Activated CD4-positive, alpha-beta T cell treated with anti-CD3 and anti-CD28 coated beads, Interleukin-2, amount 10 ng/mL, durations not matched to agents 24 days and 14 days (primary cell): ENCODE measurements at regions not wholly inside any gene's neighbourhood (a gene's known extent, or its start where the extent isn't known, plus 50 kb on each side); places are given as distances from the start of the nearest gene placed in this dataset.
A peak's percentile ranks its signal among the peaks of the same experiment; 100 is the strongest.

Source experiments
- DNase-seq: peaks from one replicate; pipeline ENCODE4 v3.0.0; 2022
- H3K27ac Mint-ChIP-seq: one replicate; pipeline ENCODE4 v1.8.0; 2022; ENCODE audit warnings: mild to moderate bottlenecking, mixed read lengths
- H3K27me3 Mint-ChIP-seq: one replicate; pipeline ENCODE4 v1.8.0; 2022; ENCODE audit warnings: mixed read lengths
- H3K36me3 Mint-ChIP-seq: one replicate; pipeline ENCODE4 v1.8.0; 2022; ENCODE audit warnings: low read depth, mild to moderate bottlenecking, mixed read lengths
- H3K4me1 Mint-ChIP-seq: one replicate; pipeline ENCODE4 v1.8.0; 2021; ENCODE audit warnings: mixed read lengths
- H3K4me3 Mint-ChIP-seq: one replicate; pipeline ENCODE4 v1.8.0; 2022; ENCODE audit warnings: mild to moderate bottlenecking, moderate library complexity, mixed read lengths
- H3K9me3 Mint-ChIP-seq: one replicate; pipeline ENCODE4 v1.8.0; 2021; ENCODE audit warnings: mixed read lengths
- intact Hi-C: fragments of 100-400 bp; cut with micrococcal nuclease; formaldehyde crosslinking; loops from one replicate; pipeline ENCODE4 v1.15.1; 2023

- no peak overlapping the region for H3K27ac Mint-ChIP-seq
These were observed 429.7 kb downstream of the RAP2B start for GRCh38 chr3:153591561-153592245.

GRCh38 chr3:153595186-153595815 is 433.3 kb downstream of the RAP2B start:
- no peak overlapping the region for H3K4me3 Mint-ChIP-seq
- H3K27ac Mint-ChIP-seq = no peak overlapping the region
- peaks cover 5% of the 10 kb centered on the region for H3K4me1 Mint-ChIP-seq
- H3K27me3 Mint-ChIP-seq = no peaks in the 10 kb centered on the region
- DNase-seq = no peak
- intact Hi-C loops = loop anchor here (2.0 to 5.0 kb wide), 2 partner anchors 552 to 568 kb away; no protein-coding TSS in a partner anchor
- no peaks in the 10 kb centered on the region for H3K36me3 Mint-ChIP-seq
- H3K9me3 Mint-ChIP-seq = no peaks in the 10 kb centered on the region

More at GRCh38 chr3:153591561-153592245, 429.7 kb downstream of the RAP2B start:
- no peak for DNase-seq
- H3K4me3 Mint-ChIP-seq = no peak overlapping the region
- intact Hi-C loops = no loop called here
- H3K4me1 Mint-ChIP-seq = peaks cover 5% of the 10 kb centered on the region
- no peaks in the 10 kb centered on the region for H3K9me3 Mint-ChIP-seq
- no peaks in the 10 kb centered on the region for H3K27me3 Mint-ChIP-seq
- H3K36me3 Mint-ChIP-seq = no peaks in the 10 kb centered on the region

DNA sequence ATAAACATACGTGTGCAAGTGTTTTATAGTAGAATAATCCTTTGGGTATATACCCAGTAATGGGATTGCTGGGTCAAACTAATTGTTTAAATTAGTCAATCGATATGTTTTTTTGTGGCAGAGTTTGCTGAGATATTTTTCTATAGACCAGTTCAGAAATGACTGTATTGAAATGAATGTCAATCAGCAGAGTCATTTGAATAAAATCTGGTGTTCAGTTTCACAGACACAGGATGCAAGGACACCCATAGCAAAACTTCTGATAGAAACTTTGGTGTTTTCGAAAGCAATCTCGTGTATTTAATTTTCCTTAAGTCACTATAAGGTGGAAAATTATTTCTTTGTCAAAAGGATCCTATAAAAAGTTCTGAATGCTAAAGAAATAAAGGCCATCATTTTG is 434.4 kb downstream of the RAP2B start:
- Mint-ChIP-seq H3K27me3 (no peaks in the 10 kb centered on the region), H3K27ac (no peak overlapping the region), H3K9me3 (no peaks in the 10 kb centered on the region), H3K36me3 (no peaks in the 10 kb centered on the region), H3K4me3 (no peak overlapping the region), H3K4me1 (peaks cover 5% of the 10 kb centered on the region)
- intact Hi-C loops = loop anchor here (5.0 kb wide), 1 partner anchor 569 kb away; no protein-coding TSS in a partner anchor
- no peak for DNase-seq

- Mint-ChIP-seq H3K27me3 (no peaks in the 10 kb centered on the region), H3K36me3 (no peaks in the 10 kb centered on the region), H3K4me1 (peaks cover 5% of the 10 kb centered on the region), H3K4me3 (no peak overlapping the region), H3K9me3 (peaks cover 10% of the 10 kb centered on the region), H3K27ac (no peak overlapping the region)
- DNase-seq = no peak
- intact Hi-C loops = loop anchor here (5.0 kb wide), 1 partner anchor 572 kb away; no protein-coding TSS in a partner anchor
These were observed 437.7 kb downstream of the RAP2B start for GRCh38 chr3:153599685-153600084.

DNA sequence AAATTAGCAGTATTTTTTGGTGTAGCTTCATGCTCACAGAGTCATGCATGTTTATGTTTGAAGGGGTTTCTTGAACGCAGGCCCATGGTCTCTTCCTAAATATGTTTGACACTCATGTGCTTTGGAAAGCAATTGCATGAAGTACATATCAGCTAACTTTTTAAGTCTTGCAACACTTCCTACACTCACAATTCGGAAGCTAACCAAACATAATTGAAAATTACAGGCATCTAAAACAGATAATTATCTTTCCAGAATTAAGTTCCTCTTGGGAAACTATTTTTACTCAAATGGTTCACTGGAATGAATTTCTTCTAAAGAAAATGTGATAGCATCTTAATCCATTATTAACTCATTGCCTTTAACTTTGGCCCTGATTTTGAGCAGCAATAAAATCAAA is 438.9 kb downstream of the RAP2B start:
- Mint-ChIP-seq H3K36me3 (no peaks in the 10 kb centered on the region), H3K27me3 (no peaks in the 10 kb centered on the region), H3K4me3 (no peak overlapping the region), H3K4me1 (peaks cover 3% of the 10 kb centered on the region), H3K27ac (no peak overlapping the region), H3K9me3 (peaks cover 10% of the 10 kb centered on the region)
- intact Hi-C loops = no loop called here
- no peak for DNase-seq

GRCh38 chr3:153601374-153601853 is 439.4 kb downstream of the RAP2B start:
- H3K27me3 Mint-ChIP-seq = no peaks in the 10 kb centered on the region
- no peak for DNase-seq
- no peaks in the 10 kb centered on the region for H3K36me3 Mint-ChIP-seq
- no peak overlapping the region for H3K27ac Mint-ChIP-seq
- H3K4me1 Mint-ChIP-seq = no peaks in the 10 kb centered on the region
- peaks cover 10% of the 10 kb centered on the region for H3K9me3 Mint-ChIP-seq
- H3K4me3 Mint-ChIP-seq = no peak overlapping the region
- intact Hi-C loops = no loop called here

GRCh38 chr3:153602801-153603200 is 440.8 kb downstream of the RAP2B start:
- no peak overlapping the region for H3K4me3 Mint-ChIP-seq
- H3K27ac Mint-ChIP-seq = no peak overlapping the region

DNA sequence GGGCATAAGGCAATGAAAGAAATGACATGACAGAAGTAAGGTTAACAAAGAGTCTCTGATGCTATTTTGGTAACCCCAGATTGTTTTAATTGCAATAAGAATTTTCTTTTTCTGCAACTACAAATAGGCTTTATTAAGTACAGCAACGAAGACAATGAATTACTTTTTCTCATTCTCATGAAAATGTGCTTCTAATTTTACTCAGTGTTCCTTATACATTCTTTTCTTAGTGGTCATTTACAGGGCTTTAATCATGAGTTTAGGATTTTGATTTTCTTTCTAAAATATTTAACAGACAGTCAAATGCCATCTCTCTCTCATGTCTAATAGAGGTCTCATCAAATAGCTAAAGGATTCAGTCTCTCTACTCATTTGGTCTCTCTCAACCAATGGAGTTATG is 452.1 kb downstream of the RAP2B start:
- H3K36me3 Mint-ChIP-seq = no peaks in the 10 kb centered on the region
- H3K27me3 Mint-ChIP-seq = no peaks in the 10 kb centered on the region
- no peak overlapping the region for H3K4me3 Mint-ChIP-seq
- intact Hi-C loops = no loop called here
- no peak overlapping the region for H3K27ac Mint-ChIP-seq
- no peaks in the 10 kb centered on the region for H3K9me3 Mint-ChIP-seq
- no peak for DNase-seq
- H3K4me1 Mint-ChIP-seq = no peaks in the 10 kb centered on the region

More at GRCh38 chr3:153602801-153603200, 440.8 kb downstream of the RAP2B start:
- Mint-ChIP-seq H3K36me3 (no peaks in the 10 kb centered on the region), H3K9me3 (peaks cover 10% of the 10 kb centered on the region), H3K27me3 (no peaks in the 10 kb centered on the region), H3K4me1 (no peaks in the 10 kb centered on the region)
- no peak for DNase-seq
- intact Hi-C loops = no loop called here

- H3K9me3 Mint-ChIP-seq = no peaks in the 10 kb centered on the region
These were observed 452.5 kb downstream of the RAP2B start for GRCh38 chr3:153614563-153614962.

GRCh38 chr3:153615863-153616262 is 453.8 kb downstream of the RAP2B start:
- DNase-seq = peak; percentile 26
- no peak overlapping the region for H3K4me3 Mint-ChIP-seq
- peaks cover 1% of the 10 kb centered on the region for H3K9me3 Mint-ChIP-seq
- intact Hi-C loops = no loop called here
- peaks cover 2% of the 10 kb centered on the region for H3K4me1 Mint-ChIP-seq
- H3K27me3 Mint-ChIP-seq = no peaks in the 10 kb centered on the region
- H3K36me3 Mint-ChIP-seq = peaks cover 2% of the 10 kb centered on the region
- H3K27ac Mint-ChIP-seq = no peak overlapping the region

More at GRCh38 chr3:153614563-153614962, 452.5 kb downstream of the RAP2B start:
- H3K4me3 Mint-ChIP-seq = no peak overlapping the region
- H3K36me3 Mint-ChIP-seq = no peaks in the 10 kb centered on the region
- H3K27me3 Mint-ChIP-seq = no peaks in the 10 kb centered on the region
- DNase-seq = no peak
- no peaks in the 10 kb centered on the region for H3K4me1 Mint-ChIP-seq
- H3K27ac Mint-ChIP-seq = no peak overlapping the region
- intact Hi-C loops = no loop called here

GRCh38 chr3:153617463-153617862 is 455.4 kb downstream of the RAP2B start:
- Mint-ChIP-seq H3K9me3 (peaks cover 7% of the 10 kb centered on the region), H3K36me3 (peaks cover 10% of the 10 kb centered on the region), H3K27ac (no peak overlapping the region), H3K4me3 (no peak overlapping the region), H3K4me1 (peaks cover 16% of the 10 kb centered on the region), H3K27me3 (no peaks in the 10 kb centered on the region)
- no peak for DNase-seq
- intact Hi-C loops = no loop called here

- intact Hi-C loops = no loop called here
- peaks cover 13% of the 10 kb centered on the region for H3K36me3 Mint-ChIP-seq
- H3K4me1 Mint-ChIP-seq = peaks cover 21% of the 10 kb centered on the region
- DNase-seq = no peak
- H3K27me3 Mint-ChIP-seq = no peaks in the 10 kb centered on the region
- peaks cover 7% of the 10 kb centered on the region for H3K9me3 Mint-ChIP-seq
- H3K27ac Mint-ChIP-seq = no peak overlapping the region
- H3K4me3 Mint-ChIP-seq = no peak overlapping the region
These were observed 456.1 kb downstream of the RAP2B start for GRCh38 chr3:153618176-153618575.

DNA sequence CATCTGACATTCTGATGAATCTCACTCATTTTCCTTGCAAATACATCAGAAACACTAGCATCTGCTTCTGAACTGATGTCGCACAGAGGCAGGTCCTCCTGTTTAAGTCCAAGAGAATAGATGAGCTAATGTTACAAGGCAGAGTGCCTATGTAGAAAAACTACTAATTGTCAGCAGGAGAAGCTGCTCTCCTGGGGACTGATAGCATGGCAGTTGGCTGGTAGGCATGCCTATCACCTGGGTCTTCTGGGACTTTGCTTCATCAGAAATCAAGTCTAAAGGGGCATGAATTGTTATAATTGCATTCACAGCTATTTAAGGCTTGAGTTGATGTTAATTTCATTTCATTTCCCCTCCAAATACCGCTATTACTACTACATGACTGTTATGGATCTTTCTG is 457.2 kb downstream of the RAP2B start:
- Mint-ChIP-seq H3K4me3 (no peak overlapping the region), H3K27ac (no peak overlapping the region), H3K4me1 (peaks cover 30% of the 10 kb centered on the region), H3K9me3 (peaks cover 11% of the 10 kb centered on the region), H3K27me3 (no peaks in the 10 kb centered on the region), H3K36me3 (peaks cover 17% of the 10 kb centered on the region)
- no peak for DNase-seq
- intact Hi-C loops = no loop called here

DNA sequence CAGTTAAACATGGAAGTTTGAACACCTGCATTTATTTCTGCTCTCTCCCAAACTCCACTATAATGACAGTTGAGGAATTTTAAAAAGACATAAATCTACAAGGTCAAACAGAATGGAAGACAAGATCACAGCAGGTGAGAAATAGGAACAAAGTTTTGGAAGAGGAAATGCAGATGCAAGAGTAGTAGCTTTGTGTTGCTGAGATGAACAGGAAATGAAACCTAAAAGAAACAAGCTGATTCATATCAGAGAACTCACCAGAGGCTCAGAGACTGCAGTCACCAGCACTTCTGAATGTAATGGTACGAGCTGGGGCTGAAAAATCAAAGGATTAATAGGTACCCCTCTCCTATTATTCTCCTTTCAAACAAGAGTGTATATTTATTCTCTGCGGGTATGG is 459.9 kb downstream of the RAP2B start:
- Mint-ChIP-seq H3K27ac (peak overlapping the region; percentile 77), H3K36me3 (peaks cover 19% of the 10 kb centered on the region), H3K9me3 (peaks cover 11% of the 10 kb centered on the region), H3K4me3 (peak overlapping the region; percentile 66), H3K4me1 (peaks cover 47% of the 10 kb centered on the region), H3K27me3 (no peaks in the 10 kb centered on the region)
- intact Hi-C loops = loop anchor here (5.0 to 10.0 kb wide), 4 partner anchors 297 to 927 kb away; partner anchors contain the start of gene DHX36
- peak; percentile 74 for DNase-seq
